ENCODE measurements at regions not wholly inside any gene's neighbourhood (a gene's known extent, or its start where the extent isn't known, plus 50 kb on each side); places are given as distances from the start of the nearest gene placed in this dataset.

DNA sequence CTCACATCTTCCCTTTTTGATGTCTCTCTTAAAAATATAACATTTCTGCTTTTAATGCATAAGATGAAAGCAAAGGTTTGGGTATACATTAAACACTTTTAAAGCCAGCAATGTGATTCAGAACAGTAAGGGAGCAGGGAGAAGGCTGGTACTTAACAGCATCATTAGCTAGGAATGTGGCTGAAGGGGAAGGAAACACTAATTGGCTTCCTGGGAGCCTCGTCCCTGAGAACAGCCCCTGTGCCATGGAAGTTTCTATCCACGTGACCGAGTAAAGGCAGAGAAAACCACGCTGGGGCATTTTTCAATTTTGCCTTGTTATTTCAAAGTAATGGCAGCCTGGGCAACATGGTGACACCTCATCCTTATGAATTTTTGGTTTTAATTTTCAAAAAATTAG is 109.2 kb upstream of the GPC1 start:
- ChIA-PET CTCF (interaction anchor here (0.6 kb wide), 1 partner anchor 170 kb away, joined by 3 read pairs; no protein-coding TSS in a partner anchor), POLR2A (no interaction called here)
- TF ChIP-seq TARDBP (IDR thresholded peaks at IDR 0.05), result no peak
- TF ChIP-seq FOXA1 (IDR thresholded peaks at IDR 0.05), result no peak
- TF ChIP-seq CTBP1 (IDR thresholded peaks at IDR 0.05; ENCODE audit: borderline replicate concordance), result no peak
- no peak for TF ChIP-seq ARNT (IDR thresholded peaks at IDR 0.05)
- no peak for TF ChIP-seq BHLHE40 (IDR thresholded peaks at IDR 0.05; ENCODE audit: borderline replicate concordance)
- TF ChIP-seq LEF1 (IDR thresholded peaks at IDR 0.05; ENCODE audit: borderline replicate concordance), result no peak
- no peak for TF ChIP-seq ZNF384 (IDR thresholded peaks at IDR 0.05)
- TF ChIP-seq SUZ12 (IDR thresholded peaks at IDR 0.05), result no peak
- no peak for DNase-seq (ENCODE audit: extremely low spot score)

- POLR2A ChIA-PET, result no interaction called here
- TF ChIP-seq TARDBP (IDR thresholded peaks at IDR 0.05), result no peak
- no peak for TF ChIP-seq ARNT (IDR thresholded peaks at IDR 0.05)
- no peak for TF ChIP-seq HDGF (IDR thresholded peaks at IDR 0.05; ENCODE audit: borderline replicate concordance)
- TF ChIP-seq, protein P1, sequence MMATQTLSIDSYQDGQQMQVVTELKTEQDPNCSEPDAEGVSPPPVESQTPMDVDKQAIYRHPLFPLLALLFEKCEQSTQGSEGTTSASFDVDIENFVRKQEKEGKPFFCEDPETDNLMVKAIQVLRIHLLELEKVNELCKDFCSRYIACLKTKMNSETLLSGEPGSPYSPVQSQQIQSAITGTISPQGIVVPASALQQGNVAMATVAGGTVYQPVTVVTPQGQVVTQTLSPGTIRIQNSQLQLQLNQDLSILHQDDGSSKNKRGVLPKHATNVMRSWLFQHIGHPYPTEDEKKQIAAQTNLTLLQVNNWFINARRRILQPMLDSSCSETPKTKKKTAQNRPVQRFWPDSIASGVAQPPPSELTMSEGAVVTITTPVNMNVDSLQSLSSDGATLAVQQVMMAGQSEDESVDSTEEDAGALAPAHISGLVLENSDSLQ (IDR thresholded peaks at IDR 0.05), result no peak
- TF ChIP-seq SP1 (IDR thresholded peaks at IDR 0.05), result no peak
- TF ChIP-seq ZNF384 (IDR thresholded peaks at IDR 0.05), result no peak
- TF ChIP-seq NFRKB (IDR thresholded peaks at IDR 0.05), result no peak
- no peak for TF ChIP-seq L3MBTL2 (conservative IDR thresholded peaks at IDR 0.05)
- TF ChIP-seq FOXA1 (IDR thresholded peaks at IDR 0.05), result no peak
- TF ChIP-seq LEF1 (IDR thresholded peaks at IDR 0.05; ENCODE audit: borderline replicate concordance), result no peak
- DNase-seq (ENCODE audit: extremely low spot score), result no peak
- CTCF ChIA-PET, result no interaction called here
Observed at GRCh38 chr2:240326886-240327285, 108.6 kb upstream of the GPC1 start.

GRCh38 chr2:240327566-240327965 is 107.9 kb upstream of the GPC1 start:
- TF ChIP-seq ZNF384 (IDR thresholded peaks at IDR 0.05) (no peak), HDGF (IDR thresholded peaks at IDR 0.05; ENCODE audit: borderline replicate concordance) (no peak), FOXM1 (IDR thresholded peaks at IDR 0.05; ENCODE audit: borderline replicate concordance) (no peak), ARNT (IDR thresholded peaks at IDR 0.05) (no peak), NFRKB (IDR thresholded peaks at IDR 0.05) (no peak), FOXK2 (IDR thresholded peaks at IDR 0.05) (no peak), SUZ12 (IDR thresholded peaks at IDR 0.05) (no peak), FOXA1 (IDR thresholded peaks at IDR 0.05) (no peak), BHLHE40 (IDR thresholded peaks at IDR 0.05; ENCODE audit: borderline replicate concordance) (no peak)
- TF ChIP-seq, protein P1 (IDR thresholded peaks at IDR 0.05), result no peak
- CTCF ChIA-PET, result no interaction called here
- POLR2A ChIA-PET, result no interaction called here
- DNase-seq (ENCODE audit: extremely low spot score), result no peak

GRCh38 chr2:240328526-240328925 is 106.9 kb upstream of the GPC1 start:
- DNase-seq (ENCODE audit: extremely low spot score), result no peak
- ChIA-PET CTCF (no interaction called here), POLR2A (no interaction called here)
- TF ChIP-seq L3MBTL2 (conservative IDR thresholded peaks at IDR 0.05) (no peak), TARDBP (IDR thresholded peaks at IDR 0.05) (no peak), ZNF384 (IDR thresholded peaks at IDR 0.05) (no peak), LEF1 (IDR thresholded peaks at IDR 0.05; ENCODE audit: borderline replicate concordance) (no peak), BHLHE40 (IDR thresholded peaks at IDR 0.05; ENCODE audit: borderline replicate concordance) (no peak), FOXK2 (IDR thresholded peaks at IDR 0.05) (no peak), ELF4 (IDR thresholded peaks at IDR 0.05) (no peak), CTBP1 (IDR thresholded peaks at IDR 0.05; ENCODE audit: borderline replicate concordance) (no peak), SP1 (IDR thresholded peaks at IDR 0.05) (no peak), HDGF (IDR thresholded peaks at IDR 0.05; ENCODE audit: borderline replicate concordance) (no peak), SUZ12 (IDR thresholded peaks at IDR 0.05) (no peak)
- TF ChIP-seq, protein P1 (IDR thresholded peaks at IDR 0.05), result no peak

DNA sequence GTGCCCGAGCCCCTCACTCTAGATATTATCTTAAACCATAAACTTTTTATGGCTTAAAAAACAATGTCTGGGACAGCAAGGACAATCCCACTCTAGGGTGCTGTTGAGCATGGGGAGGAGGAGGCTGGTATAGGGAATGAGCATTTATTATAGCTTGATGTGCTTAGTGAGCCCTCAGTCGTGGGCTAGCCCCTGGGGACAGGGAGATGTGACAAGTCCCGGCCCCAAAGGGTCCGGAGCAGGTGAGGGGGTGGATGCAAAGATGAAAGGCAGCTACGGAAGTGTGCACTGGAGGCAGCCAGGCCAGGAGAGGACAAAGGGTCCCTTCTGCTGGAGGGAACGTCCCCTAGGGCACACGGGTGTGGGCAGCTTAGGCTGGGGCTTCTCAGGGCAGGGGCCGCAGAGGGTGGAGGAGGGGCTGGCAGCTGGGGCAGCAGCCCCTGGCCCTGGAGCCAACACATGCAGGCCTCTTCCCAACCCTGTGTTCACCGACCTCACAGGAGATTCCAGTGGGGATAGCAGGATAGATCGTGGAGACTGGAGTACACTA is 106.3 kb upstream of the GPC1 start:
- POLR2A ChIA-PET, result no interaction called here

More for the DNA sequence above, 106.3 kb upstream of the GPC1 start:
- no peak for DNase-seq (ENCODE audit: extremely low spot score)
- CTCF ChIA-PET, result no interaction called here
- no peak for TF ChIP-seq FOXM1 (IDR thresholded peaks at IDR 0.05; ENCODE audit: borderline replicate concordance)
- TF ChIP-seq FOXK2 (IDR thresholded peaks at IDR 0.05), result no peak
- TF ChIP-seq ARNT (IDR thresholded peaks at IDR 0.05), result no peak
- TF ChIP-seq, protein P1 (IDR thresholded peaks at IDR 0.05), result no peak
- TF ChIP-seq BHLHE40 (IDR thresholded peaks at IDR 0.05; ENCODE audit: borderline replicate concordance), result no peak
- TF ChIP-seq ZNF384 (IDR thresholded peaks at IDR 0.05), result no peak
- TF ChIP-seq FOXA1 (IDR thresholded peaks at IDR 0.05), result no peak
- no peak for TF ChIP-seq LEF1 (IDR thresholded peaks at IDR 0.05; ENCODE audit: borderline replicate concordance)
- TF ChIP-seq L3MBTL2 (conservative IDR thresholded peaks at IDR 0.05), result no peak
- no peak for TF ChIP-seq NFRKB (IDR thresholded peaks at IDR 0.05)
- no peak for TF ChIP-seq SP1 (IDR thresholded peaks at IDR 0.05)
- TF ChIP-seq ELF4 (IDR thresholded peaks at IDR 0.05), result no peak
- TF ChIP-seq HDGF (IDR thresholded peaks at IDR 0.05; ENCODE audit: borderline replicate concordance), result no peak
